HG02588 (cell line): ENCODE measurements at regions not wholly inside any gene's neighbourhood (a gene's known extent, or its start where the extent isn't known, plus 50 kb on each side); places are given as distances from the start of the nearest gene placed in this dataset.
"Not testable (repeated sequence)": the region's sequence is repeated elsewhere in the genome, so short reads cannot be mapped to it uniquely, and the experiment has no call there.

Experiments
- ATAC-seq: cut with Tn5 transposase; IDR thresholded peaks from one replicate; pipeline ENCODE4 v1.9.1; 2021; ENCODE audit warnings: mild to moderate bottlenecking, moderate library complexity; ENCODE audit not compliant: unreplicated experiment

GRCh38 chr3:65177960-65178376, 490.2 kb upstream of the ADAMTS9 start:
- ATAC-seq: no peak

GRCh38 chr3:65174713-65175112, 486.9 kb upstream of the ADAMTS9 start:
- no peak for ATAC-seq

DNA sequence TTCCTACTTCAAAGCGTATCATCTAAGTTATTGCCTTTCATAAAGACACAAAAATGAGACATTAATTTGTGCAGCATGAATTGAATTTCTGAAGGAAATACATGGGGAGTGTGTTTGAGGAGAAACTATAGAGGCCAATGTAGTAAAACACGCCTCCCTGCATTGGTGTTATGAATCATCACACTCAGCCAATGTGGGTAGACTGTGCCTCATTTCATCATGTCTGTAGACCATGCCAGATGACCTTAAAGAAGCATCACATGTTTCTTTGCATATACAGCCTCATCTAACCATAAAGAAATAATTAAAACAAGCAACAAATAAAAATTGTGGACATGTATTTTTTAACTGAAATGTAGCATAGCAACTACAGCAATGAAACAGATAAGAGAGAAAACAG, 486.0 kb upstream of the ADAMTS9 start:
- no peak for ATAC-seq

DNA sequence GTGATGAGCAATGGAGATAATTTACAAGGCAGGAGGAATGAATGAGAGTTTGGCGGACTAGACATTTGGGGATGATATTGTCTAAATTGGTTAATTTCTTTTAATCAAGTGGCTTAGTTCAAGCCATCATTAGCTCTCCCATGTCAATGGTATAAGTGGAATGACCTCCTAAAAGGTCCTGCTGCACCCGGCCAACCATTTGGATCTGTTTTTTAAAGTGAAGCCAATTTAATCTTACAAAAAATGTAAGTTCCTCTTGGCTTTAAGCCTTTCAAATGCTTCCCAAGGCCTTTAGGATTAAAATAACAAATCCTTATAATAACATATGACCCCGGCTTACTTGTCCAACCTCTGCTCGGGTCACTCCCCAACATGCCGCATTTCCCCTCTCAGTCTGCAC, 484.4 kb upstream of the ADAMTS9 start:
- ATAC-seq: no peak

- no peak for ATAC-seq
Observed at GRCh38 chr3:65170390-65171042, 482.7 kb upstream of the ADAMTS9 start.

GRCh38 chr3:65169961-65170360, 482.2 kb upstream of the ADAMTS9 start:
- ATAC-seq: no peak

DNA sequence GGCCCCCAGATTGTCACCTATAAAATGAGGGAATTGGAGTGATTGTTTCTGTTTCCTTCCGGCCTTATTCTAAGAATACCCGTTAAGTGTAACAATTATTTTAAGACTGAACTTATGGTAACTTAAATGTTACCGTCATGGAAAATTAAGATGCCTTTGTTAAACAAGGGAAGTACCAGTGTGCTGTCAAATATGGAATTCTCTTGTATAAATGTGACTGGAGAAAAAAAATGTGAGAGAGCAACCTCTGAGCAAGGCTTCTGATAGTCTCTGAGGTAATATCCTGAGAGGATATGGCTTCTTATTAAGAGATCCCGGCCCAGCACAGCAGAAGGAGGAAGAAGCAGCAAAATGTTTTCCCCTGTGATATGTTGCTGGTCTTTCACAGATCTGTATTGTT, 480.7 kb upstream of the ADAMTS9 start:
- no peak for ATAC-seq

DNA sequence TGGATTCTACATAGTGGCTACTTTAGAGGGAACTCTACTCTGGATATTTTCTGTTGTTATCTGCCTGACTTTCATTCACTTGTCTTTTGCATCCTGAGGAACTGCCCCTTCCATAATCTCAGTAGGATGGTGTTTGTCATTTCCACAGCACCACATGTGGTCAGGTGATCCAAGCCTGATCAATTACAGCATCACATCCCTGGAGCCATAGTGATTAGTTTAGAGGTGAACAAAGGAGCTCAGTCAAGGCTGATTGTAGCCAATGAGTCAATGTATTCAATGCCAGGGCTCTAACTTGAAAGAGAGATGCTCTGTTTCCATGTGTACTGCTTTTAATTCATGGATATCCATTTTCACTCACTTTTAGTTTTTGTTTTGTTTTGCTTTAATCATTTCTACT, 478.7 kb upstream of the ADAMTS9 start:
- no peak for ATAC-seq

GRCh38 chr3:65158023-65158422, 470.2 kb upstream of the ADAMTS9 start:
- no peak for ATAC-seq

DNA sequence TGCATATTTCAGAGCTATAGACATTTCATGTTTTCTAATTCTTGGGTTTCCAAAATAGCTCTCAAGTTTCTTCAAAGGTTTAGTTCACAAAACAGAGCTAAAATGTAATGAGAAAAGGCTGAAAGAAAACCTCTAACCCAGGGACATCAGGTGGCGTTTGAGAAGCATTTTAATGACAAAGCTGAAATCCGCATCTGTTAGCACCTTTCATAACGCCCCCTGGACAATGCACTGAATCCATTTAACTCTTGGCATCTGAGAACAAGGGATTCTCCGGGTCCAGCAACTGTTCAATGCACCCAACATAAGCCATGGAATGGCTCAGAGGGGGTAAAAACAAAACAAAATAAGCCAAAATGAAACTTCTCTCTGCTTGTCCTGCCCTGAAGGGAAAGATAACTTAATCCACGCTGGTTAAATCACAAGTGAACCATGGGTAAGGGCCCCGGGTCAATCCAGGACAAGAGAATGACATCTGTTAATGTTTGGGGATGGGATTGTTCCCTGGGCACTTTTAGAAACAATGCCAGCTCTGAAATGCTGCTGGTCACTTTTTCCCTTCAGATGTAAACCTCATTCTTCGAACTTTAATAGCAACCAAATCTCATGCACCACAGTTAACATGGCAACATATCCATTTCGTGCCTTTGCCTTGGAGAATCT, 466.2 kb upstream of the ADAMTS9 start:
- no peak for ATAC-seq

DNA sequence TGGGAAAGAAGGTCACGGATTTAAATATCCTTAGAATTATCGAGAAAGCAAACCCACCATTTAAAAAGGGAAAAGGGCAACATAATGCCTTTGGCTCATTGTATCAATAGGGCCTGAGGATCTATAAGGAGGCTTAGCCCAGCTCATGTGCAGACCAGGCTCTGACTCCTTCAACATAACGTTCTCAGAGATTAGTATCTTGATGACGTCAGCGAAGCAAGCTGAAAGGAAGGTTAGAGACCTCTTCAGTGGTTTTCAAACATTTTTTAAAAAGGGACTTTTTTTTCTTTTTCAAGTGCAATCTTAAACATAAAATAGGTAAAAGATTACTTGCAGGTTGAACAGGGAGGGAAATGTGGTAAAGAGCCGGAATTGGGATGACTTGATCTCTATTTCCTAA, 463.9 kb upstream of the ADAMTS9 start:
- no peak for ATAC-seq

- ATAC-seq: no peak
Observed at GRCh38 chr3:65149877-65150276, 462.1 kb upstream of the ADAMTS9 start.

DNA sequence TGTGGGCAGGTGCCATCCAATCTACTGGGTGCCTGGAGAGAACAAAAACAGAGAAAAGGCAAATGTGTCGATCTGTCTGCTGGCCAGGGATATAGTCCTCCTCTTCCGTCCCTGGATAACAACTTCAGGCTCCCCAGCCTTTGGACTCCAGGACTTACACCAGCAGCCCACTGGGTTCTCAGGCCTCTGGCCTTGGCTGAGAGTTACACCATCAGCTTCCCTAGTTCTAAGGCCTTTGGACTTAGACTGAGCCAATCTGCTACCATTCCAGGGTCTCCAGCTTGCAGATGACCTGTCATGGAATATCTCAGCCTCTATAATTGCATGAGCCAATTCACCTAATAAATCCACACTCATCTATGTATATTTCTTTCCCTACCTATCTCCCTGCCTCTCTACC, 460.9 kb upstream of the ADAMTS9 start:
- ATAC-seq: no peak

- no peak for ATAC-seq
Observed at GRCh38 chr3:65146179-65146578, 458.4 kb upstream of the ADAMTS9 start.

DNA sequence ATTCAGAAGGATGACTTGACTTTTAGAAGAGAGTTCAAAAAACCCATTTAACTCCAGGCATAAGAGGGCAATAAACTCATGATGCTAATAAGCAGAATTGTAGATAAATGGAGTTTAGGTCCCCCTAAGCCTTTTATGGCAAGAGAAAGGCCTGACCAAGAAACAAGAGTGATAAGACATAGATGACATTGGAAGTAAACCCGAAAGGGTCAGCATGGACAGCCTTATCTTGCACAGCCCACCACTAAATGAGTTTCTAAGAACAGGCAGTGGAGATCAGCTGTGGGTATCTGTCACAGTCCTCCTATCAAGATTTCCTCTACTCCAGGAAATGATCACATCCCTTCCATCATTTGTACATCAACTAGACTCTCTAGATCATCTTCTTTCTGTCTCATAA, 457.9 kb upstream of the ADAMTS9 start:
- no peak for ATAC-seq

GRCh38 chr3:65144791-65145351, 457.1 kb upstream of the ADAMTS9 start:
- ATAC-seq: no peak

DNA sequence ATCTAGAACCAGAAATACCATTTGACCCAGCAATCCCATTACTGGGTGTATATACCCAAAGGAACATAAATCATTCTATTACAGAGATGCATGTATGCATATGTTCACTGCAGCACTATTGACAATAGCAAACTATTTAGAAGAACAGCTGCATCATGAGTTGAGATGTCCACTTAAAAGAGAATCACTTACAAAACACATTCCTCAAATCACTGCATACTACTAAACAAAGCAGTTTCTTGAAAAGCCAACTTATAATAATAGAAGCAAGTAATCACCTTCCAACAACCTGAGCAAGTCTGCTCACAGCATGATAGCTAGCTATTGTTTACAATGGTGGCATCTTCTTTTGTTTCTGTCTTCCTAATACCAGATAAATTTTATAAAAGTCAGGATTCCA, 454.7 kb upstream of the ADAMTS9 start:
- ATAC-seq: no peak

DNA sequence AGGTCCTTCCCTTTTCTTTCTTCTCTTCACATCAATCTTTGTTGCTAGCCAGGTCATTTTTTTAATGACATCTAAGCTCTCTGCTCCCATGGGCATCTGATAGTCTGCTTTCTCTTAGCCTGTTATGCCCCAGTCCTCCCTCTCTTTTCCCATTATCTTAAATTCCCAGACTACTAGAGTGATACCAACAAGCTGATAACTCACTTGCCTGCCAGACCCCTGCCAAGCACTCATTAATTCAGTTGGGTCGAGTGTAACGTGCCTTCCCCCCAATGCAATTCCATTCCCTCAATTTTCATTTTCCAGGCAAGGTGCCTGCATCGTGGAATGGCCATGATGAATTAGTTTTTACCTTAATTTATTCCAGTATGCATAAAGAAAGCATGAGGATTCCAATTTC, 450.8 kb upstream of the ADAMTS9 start:
- ATAC-seq: no peak

GRCh38 chr3:65133752-65134151, 446.0 kb upstream of the ADAMTS9 start:
- ATAC-seq: not testable (repeated sequence)

- ATAC-seq: no peak
Observed at GRCh38 chr3:65130782-65131181, 443.0 kb upstream of the ADAMTS9 start.

- no peak for ATAC-seq
Observed at GRCh38 chr3:65128346-65128745, 440.5 kb upstream of the ADAMTS9 start.
